Loucy (cell line): ENCODE measurements at regions not wholly inside any gene's neighbourhood (a gene's known extent, or its start where the extent isn't known, plus 50 kb on each side); places are given as distances from the start of the nearest gene placed in this dataset.
"Not testable (repeated sequence)": the region's sequence is repeated elsewhere in the genome, so short reads cannot be mapped to it uniquely, and the experiment has no call there.

Source experiments
- H2AFZ ChIP-seq: fragments of 200-600 bp; sonication (generic); 2 replicates; pipeline ENCODE4 v1.6.0; 2016; ENCODE audit warnings: antibody characterized with exemption, mild to moderate bottlenecking, low read length, moderate library complexity
- H3F3A ChIP-seq: fragments of 200-600 bp; 2 replicates; pipeline ENCODE4 v1.6.0; 2016; ENCODE audit warnings: antibody characterized with exemption, low read depth, mild to moderate bottlenecking
- H3K27me3 ChIP-seq: fragments of 200-600 bp; sonication (generic); 2 replicates; pipeline ENCODE4 v1.6.1; 2014; ENCODE audit warnings: low read length, mild to moderate bottlenecking; ENCODE audit not compliant: insufficient read depth, poor library complexity, severe bottlenecking
- H3K36me3 ChIP-seq: fragments of 200-600 bp; sonication (generic); 2 replicates; pipeline ENCODE4 v1.6.1; 2016; ENCODE audit warnings: low read length; ENCODE audit not compliant: insufficient read depth
- H3K4me1 ChIP-seq: fragments of 200-600 bp; sonication (generic); 2 replicates; pipeline ENCODE4 v1.5.1; 2014; ENCODE audit warnings: low read length, mild to moderate bottlenecking; ENCODE audit not compliant: insufficient read depth, poor library complexity, severe bottlenecking
- H3K4me2 ChIP-seq: fragments of 200-600 bp; sonication (generic); 2 replicates; pipeline ENCODE4 v1.6.0; 2014; ENCODE audit warnings: antibody characterized with exemption, low read length, low read depth, mild to moderate bottlenecking; ENCODE audit not compliant: poor library complexity, severe bottlenecking
- H3K4me3 ChIP-seq: fragments of 200-600 bp; sonication (generic); 2 replicates; pipeline ENCODE4 v1.5.1; 2014; ENCODE audit warnings: low read length, mild to moderate bottlenecking, mixed read lengths; ENCODE audit not compliant: poor library complexity, severe bottlenecking
- H3K79me2 ChIP-seq: fragments of 200-600 bp; sonication (generic); 2 replicates; pipeline ENCODE4 v1.6.1; 2014; ENCODE audit warnings: low read length; ENCODE audit not compliant: insufficient read depth
- H3K9ac ChIP-seq: fragments of 200-600 bp; sonication (generic); 2 replicates; pipeline ENCODE4 v1.6.0; 2014; ENCODE audit warnings: mild to moderate bottlenecking, low read depth, low read length, moderate library complexity; ENCODE audit not compliant: poor library complexity, severe bottlenecking
- H3K9me2 ChIP-seq: fragments of 200-600 bp; sonication (generic); replicated peaks from 2 replicates; pipeline ENCODE4 v1.6.1; 2016; ENCODE audit warnings: low read depth, low read length, mixed read lengths
- H3K9me3 ChIP-seq: fragments of 200-600 bp; sonication (generic); 2 replicates; pipeline ENCODE4 v1.6.1; 2014; ENCODE audit warnings: mild to moderate bottlenecking, antibody characterized with exemption, low read length, low read depth; ENCODE audit not compliant: insufficient read depth
- H4K20me1 ChIP-seq: fragments of 200-600 bp; sonication (generic); 2 replicates; pipeline ENCODE4 v1.6.0; 2014; ENCODE audit warnings: antibody characterized with exemption, low read length, mild to moderate bottlenecking; ENCODE audit not compliant: insufficient read depth, poor library complexity, severe bottlenecking
- EZH2phosphoT487 ChIP-seq: fragments of 200-600 bp; IDR thresholded peaks from 2 replicates; pipeline ENCODE4 v1.6.1; 2018; ENCODE audit warnings: antibody characterized with exemption, mild to moderate bottlenecking, moderate library complexity, borderline replicate concordance
- TF ChIP-seq, protein P1 (sequence below): fragments of 200-600 bp; sonication (generic); conservative IDR thresholded peaks from 2 replicates; pipeline ENCODE4 v1.5.1; 2014; ENCODE audit warnings: mild to moderate bottlenecking, antibody characterized with exemption, low read length

DNA sequence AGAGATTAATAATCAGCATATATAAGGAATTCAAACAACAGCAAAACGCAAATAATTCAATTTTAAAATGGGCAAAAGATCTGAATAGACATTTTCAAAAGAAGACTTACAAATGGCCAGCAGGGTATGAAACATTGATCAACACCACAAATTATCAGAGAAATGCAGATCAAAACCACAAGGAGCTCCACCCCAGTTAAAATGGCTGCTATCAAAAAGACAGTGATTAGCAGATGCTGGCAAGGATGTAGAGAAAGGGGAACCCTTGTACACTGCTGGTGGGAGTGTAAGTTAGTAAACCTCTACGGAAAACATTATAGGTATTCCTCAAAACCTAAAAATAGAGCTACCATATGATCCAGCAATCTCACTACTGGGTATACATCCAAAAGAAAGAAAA lies 128.0 kb upstream of the CACUL1 start:
- Histone ChIP-seq H3F3A (no peaks in the 10 kb centered on the region), H4K20me1 (no peaks in the 10 kb centered on the region), H3K79me2 (no peaks in the 10 kb centered on the region), H3K4me1 (no peaks in the 10 kb centered on the region), H3K27me3 (no peaks in the 10 kb centered on the region), H3K36me3 (no peaks in the 10 kb centered on the region), H3K9me2 (no peaks in the 10 kb centered on the region), H2AFZ (no peak overlapping the region), H3K4me3 (no peak overlapping the region), H3K9me3 (no peaks in the 10 kb centered on the region), H3K9ac (no peak overlapping the region), H3K4me2 (no peak overlapping the region)
- TF ChIP-seq, protein P1, sequence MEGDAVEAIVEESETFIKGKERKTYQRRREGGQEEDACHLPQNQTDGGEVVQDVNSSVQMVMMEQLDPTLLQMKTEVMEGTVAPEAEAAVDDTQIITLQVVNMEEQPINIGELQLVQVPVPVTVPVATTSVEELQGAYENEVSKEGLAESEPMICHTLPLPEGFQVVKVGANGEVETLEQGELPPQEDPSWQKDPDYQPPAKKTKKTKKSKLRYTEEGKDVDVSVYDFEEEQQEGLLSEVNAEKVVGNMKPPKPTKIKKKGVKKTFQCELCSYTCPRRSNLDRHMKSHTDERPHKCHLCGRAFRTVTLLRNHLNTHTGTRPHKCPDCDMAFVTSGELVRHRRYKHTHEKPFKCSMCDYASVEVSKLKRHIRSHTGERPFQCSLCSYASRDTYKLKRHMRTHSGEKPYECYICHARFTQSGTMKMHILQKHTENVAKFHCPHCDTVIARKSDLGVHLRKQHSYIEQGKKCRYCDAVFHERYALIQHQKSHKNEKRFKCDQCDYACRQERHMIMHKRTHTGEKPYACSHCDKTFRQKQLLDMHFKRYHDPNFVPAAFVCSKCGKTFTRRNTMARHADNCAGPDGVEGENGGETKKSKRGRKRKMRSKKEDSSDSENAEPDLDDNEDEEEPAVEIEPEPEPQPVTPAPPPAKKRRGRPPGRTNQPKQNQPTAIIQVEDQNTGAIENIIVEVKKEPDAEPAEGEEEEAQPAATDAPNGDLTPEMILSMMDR: no peak
- no peak for TF ChIP-seq EZH2phosphoT487

DNA sequence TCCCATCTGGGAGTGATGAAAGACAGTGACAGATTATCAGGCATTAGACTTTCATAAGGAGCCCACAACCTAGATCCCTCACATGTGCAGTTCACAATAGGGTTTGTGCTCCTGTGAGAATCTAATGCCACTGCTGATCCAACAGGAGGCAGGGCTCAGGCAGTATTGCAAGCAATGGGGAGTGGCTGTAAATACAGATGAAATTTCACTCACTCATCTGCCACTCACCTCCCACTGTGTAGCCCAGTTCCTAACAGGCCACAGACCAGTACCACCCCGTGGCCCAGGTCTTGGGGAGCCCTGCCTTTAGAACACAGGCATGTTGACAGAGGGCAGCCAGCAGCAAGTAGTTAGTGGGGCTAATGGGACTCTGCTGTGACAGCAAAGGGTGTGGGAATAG lies 137.3 kb upstream of the NANOS1 start:
- no peaks in the 10 kb centered on the region for H3K79me2 ChIP-seq
- no peaks in the 10 kb centered on the region for H4K20me1 ChIP-seq
- no peaks in the 10 kb centered on the region for H3K9me3 ChIP-seq
- TF ChIP-seq EZH2phosphoT487: no peak
- TF ChIP-seq, protein P1: no peak
- no peaks in the 10 kb centered on the region for H3F3A ChIP-seq
- H2AFZ ChIP-seq: no peak overlapping the region
- H3K4me1 ChIP-seq: no peaks in the 10 kb centered on the region
- H3K27me3 ChIP-seq: no peaks in the 10 kb centered on the region
- H3K4me3 ChIP-seq: no peak overlapping the region
- H3K9me2 ChIP-seq: no peaks in the 10 kb centered on the region
- H3K36me3 ChIP-seq: no peaks in the 10 kb centered on the region
- no peak overlapping the region for H3K4me2 ChIP-seq
- no peak overlapping the region for H3K9ac ChIP-seq

DNA sequence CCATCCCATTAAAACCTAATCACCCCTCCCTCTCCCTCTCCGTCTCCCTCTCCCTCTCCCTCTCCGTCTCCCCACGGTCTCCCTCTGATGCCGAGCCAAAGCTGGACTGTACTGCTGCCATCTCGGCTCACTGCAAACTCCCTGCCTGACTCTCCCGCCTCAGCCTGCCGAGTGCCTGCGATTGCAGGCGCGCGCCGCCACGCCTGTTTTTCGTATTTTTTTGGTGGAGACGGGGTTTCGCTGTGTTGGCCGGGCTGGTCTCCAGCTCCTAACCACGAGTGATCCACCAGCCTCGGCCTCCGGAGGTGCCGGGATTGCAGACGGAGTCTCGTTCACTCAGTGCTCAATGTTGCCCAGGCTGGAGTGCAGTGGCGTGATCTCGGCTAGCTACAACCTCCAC lies 134.6 kb upstream of the NANOS1 start:
- H3K9me2 ChIP-seq: not testable (repeated sequence)

DNA sequence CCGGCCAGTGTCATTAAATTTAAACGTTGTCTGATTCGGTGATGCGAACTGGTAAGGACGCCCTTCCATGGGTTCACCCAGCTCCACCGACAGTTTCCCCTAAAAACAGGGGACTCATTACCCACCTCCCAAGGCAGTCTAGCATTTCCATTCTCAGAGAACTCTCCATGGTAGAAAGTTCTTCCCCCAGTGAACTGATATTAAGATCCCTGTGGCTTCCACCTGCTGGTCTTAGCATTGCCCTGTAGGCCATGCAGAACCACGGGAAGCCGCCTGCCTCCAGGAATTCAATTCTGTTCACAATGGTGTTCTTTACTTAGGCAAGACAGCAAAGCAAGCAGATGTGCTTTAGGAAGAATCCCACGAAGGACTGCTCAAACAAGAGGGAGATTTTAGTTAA lies 128.9 kb upstream of the NANOS1 start:
- no peak overlapping the region for H2AFZ ChIP-seq
- H3K79me2 ChIP-seq: no peaks in the 10 kb centered on the region
- H3K9me3 ChIP-seq: no peaks in the 10 kb centered on the region
- no peaks in the 10 kb centered on the region for H4K20me1 ChIP-seq
- H3K36me3 ChIP-seq: no peaks in the 10 kb centered on the region
- H3K9ac ChIP-seq: no peak overlapping the region
- no peaks in the 10 kb centered on the region for H3K4me1 ChIP-seq
- no peak overlapping the region for H3K4me3 ChIP-seq
- H3K27me3 ChIP-seq: no peaks in the 10 kb centered on the region
- TF ChIP-seq, protein P1: no peak
- TF ChIP-seq EZH2phosphoT487: no peak
- no peaks in the 10 kb centered on the region for H3F3A ChIP-seq
- no peak overlapping the region for H3K4me2 ChIP-seq
- no peaks in the 10 kb centered on the region for H3K9me2 ChIP-seq

More for the DNA sequence above, 134.6 kb upstream of the NANOS1 start:
- not testable (repeated sequence) for H3K4me3 ChIP-seq, H3K9me3 ChIP-seq, H3K9ac ChIP-seq, H3K79me2 ChIP-seq, H3K27me3 ChIP-seq, H3K4me1 ChIP-seq, H4K20me1 ChIP-seq, H3K4me2 ChIP-seq, H3K36me3 ChIP-seq, H2AFZ ChIP-seq, H3F3A ChIP-seq
